AG20443 (cell line): ENCODE measurements at regions not wholly inside any gene's neighbourhood (a gene's known extent, or its start where the extent isn't known, plus 50 kb on each side); places are given as distances from the start of the nearest gene placed in this dataset.

Experiments used
- DNase-seq: peaks from one replicate; pipeline ENCODE4 v3.0.0; 2012; ENCODE audit warnings: low spot score, mixed read lengths

DNA sequence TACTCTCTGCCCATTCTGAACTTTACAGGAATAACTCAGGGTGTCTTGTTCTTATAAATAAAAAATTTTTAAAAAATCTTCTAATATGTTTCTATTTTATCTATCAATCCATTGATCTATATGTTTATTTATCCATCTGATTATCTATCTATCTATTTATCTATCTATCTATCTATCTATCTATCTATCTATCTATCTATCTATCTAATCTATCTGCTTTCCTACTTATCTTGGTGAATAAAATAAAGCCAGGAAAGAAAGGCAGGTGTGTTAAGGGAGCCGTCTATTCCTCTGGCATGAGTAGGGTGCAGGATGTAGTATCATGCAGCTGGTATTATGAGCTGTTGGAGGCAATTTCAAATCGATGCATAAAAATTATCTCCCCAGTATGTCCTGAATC lies 153.0 kb downstream of the FOXA2 start:
- no peak for DNase-seq

DNA sequence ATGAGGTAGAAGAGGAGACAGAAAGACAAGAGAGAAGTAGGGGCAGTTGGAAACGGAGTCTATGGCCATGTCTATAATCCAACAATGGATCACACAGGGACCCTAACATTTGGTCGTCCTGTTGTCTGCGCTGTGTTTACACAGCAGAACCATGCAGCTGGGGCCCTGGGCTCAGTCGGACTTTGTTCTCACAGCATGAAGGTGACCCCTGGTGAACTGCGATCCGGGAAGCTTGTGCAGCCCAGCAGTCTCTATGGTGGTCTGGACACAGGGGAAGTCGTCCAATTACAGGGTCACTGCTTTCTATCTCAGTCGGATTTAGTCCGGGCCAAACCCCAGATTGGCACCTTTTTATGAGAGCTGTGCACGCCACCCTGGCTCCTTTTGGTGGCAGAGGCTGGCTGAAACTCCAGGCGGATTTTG lies 153.6 kb downstream of the FOXA2 start:
- DNase-seq: no peak

DNA sequence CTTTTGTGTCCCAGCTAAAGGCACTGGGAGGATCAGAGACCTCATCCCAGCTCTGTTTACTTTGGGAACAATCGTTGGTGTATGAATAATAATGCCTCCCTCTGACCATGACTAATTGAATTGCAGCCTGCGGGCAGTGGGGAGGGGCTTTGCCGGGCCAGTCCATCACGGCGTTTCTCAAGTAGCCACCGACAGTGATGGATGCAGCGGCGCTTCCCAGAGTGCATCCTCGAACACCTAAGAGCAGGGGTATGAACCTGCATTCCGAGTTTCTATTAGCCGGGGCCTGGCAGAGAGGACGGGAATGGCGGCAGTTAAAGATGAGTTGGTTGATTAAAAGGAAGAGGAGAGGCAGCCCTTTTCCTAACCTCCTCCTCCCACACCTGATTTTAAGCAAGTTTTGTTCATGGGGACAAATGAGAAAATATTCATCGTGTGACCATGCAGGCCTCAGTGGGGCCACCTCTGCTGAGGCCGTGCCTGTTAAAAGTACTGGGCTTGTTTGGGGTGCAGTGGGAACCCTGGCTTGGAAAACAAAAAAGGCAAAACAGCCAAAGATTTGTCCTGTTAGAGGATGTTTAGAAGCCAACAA lies 154.1 kb downstream of the FOXA2 start:
- DNase-seq: no peak

DNA sequence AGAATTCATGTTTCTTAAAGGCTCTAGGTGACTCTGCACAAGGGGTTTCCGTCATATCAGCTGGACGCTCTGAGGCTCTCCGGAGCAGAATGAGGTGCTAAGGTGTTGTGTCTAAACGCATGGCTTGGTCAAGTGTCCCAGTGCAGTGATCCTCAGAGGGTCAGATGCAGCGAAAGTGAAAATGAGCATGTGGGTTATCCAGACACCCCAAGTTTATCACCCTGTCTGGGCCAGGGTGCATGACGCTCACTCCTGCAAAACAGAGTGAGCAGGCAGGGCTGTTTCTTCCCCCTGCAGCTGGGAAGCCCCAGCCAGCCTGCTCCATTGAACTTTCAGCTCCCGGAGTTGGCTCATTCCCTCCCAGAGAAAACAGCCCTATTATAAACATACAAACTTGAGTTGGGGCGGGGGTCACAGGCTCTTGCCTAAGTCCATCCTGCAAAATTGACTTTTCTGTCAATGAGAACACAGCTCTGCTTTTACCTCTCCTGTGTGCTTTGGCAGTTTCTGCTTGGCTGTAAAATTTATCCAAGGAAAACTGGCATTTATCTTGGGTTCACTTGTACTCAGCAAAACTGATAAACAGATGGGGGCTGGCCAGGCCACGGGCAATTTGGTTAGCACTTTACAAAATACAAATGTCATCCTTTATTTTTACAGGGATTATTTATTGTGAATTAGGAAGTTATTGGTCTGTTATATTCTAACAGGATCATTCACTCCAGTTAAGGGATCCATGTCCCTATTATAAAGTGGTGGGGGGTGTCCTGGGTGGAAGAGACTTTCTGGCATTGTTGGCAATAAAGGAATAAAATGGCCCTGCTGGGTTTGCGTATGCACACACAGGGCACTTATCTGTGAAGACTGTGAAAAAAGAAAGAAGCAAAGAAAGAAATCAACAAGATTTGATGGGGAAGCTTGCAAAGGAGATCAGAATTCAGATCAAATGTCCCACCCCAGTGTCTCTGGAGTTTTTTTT lies 154.9 kb downstream of the FOXA2 start:
- DNase-seq: no peak

DNA sequence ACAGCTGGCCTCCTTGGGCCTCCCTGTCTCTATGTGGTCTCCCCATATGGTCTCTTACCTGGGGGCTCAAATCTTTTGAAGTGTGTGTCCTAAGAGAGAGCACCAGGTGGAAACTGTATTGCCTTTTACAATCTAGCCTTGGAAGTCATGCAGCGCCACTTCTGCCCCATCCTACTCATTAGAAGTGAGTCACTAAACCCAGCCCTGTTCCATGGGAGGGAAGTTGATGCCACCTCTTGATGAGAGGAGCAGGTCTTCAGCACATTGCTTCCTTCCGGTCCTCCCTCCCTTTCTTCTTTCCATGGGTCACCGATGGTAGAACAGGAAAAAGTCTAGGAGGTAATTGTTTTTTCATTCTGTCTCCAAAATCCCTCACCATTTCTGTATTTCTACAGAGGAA lies 156.3 kb downstream of the FOXA2 start:
- no peak for DNase-seq

DNA sequence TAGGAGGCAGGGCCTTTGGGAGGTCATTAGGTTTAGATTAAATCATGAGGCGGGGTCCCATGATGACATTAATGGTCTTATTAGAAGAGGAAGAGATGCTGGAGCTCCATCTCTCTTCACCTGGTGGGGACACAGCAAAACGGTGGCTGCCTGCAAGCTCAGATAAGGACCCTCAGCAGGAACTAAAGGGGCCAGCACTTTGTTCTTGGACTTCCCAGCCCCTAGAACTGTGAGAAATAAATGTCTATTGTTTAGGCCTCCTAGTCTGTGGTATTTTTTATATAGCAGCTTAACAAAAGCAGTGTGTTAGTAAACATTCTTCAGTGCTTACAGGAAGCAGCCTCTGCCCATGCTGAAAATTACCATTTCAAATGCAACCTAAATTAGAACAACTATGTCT lies 157.6 kb downstream of the FOXA2 start:
- DNase-seq: no peak

DNA sequence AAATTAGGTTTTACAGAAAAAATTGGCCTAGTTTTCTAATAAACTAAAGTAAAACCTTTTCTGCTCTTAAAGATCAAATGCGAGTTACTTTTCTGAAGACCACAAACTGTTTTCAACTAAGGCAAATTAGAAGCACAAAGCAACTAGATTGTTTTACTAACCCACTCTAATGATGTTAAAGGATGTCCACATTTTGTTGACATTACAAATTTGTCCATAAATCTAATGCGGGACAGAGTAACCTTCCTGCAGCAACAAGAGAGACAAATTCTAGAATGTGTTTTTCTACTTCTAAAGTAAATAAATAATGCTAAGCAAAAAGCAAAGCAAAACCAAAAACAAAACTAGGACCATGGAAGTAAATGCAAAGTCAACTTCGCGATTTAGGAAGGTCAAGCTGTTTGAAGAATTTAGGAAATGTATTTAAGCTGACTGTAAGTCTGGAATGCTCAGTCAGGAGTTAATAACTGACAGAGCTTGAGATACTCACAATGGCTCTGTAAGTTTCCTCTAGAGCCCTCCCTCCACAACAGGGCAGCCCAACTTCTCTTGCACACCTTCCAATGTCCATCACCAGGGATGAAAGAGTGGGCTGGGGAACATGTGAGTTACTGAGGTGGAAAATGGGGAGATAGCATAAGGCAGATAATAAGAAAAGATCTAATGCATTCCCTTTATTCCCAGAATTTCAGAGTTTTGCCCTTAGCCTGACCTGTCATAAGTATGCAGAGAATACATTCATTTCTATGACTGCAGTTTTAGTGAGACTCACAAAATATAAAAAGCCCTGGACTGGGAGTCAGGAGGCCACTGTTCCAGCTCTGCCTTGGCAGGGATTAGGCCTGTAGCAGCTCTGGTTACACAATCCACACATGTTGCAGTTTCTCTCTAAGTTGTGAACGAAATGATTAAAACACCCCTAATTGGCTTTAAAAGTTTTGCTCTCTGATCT lies 158.8 kb downstream of the FOXA2 start:
- no peak for DNase-seq

DNA sequence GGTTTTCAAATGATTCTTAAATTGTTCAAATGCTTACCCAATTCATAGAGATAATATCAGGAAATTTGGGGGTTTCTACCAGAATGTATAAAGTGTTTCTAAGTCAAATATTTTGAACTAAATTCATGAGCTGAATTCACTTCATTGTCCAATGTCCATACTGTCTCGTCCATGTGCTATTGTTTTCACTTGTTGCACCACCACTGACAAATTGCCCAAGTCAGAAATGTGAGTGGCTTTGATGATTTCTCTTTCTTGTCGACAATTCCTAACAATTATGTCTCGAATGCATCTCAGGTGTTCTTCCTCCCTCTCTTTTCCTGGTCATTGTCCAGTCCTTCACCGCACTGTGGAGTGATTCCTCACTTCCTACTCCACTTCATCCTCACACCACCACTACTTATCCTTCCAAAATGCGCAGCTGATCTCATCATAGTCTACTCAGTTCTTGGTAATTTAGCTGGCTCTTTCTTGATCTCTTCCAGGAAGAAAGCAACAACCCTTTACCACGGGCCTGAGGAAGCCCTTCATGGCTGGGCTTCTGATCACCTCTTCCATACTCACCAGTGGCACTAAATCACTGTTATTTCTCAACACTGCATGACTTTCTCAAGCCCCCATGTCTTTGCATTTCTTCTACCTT lies 161.1 kb downstream of the FOXA2 start:
- DNase-seq: no peak

DNA sequence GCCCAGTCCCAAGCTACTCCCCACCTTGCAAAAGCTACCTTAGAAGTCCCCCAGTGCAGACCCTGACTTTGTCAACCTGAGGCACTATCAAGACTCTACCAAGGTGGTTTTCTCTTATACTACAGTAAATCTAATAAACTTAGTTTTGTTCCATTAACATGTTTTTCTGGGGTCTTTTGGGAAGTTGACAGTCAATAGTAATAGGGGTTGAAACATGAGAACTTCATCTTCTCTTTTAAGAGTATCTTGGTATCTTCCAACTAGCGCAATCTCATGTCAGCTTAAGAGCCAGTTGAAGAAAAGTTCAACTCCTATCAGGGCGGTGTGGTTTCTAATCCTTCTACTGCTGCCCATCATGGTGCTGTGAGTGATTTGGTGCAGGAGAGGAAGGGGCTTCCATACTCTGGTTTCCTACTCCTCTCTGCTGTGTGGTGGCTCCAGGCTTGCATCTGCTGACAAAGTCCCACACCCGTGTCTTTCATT lies 164.2 kb downstream of the FOXA2 start:
- no peak for DNase-seq

DNA sequence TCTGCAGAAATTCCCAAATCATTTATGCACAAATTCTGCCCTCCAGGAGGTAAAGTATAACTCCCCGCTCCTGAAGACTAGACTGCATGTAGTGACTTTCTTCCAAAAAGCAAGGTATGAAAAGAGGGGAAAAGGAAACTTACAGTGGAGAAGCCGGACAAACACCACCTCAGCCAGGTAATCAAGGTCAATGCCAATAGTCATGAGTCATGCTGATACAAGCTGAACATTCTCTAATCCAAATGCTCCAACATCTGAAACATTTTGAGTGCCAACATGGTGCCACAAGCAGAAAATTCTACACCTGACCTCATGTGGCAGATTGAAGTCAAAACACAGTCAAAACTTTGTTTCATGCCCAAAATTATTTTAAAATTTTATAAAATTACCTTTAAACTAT lies 165.6 kb downstream of the FOXA2 start:
- no peak for DNase-seq

DNA sequence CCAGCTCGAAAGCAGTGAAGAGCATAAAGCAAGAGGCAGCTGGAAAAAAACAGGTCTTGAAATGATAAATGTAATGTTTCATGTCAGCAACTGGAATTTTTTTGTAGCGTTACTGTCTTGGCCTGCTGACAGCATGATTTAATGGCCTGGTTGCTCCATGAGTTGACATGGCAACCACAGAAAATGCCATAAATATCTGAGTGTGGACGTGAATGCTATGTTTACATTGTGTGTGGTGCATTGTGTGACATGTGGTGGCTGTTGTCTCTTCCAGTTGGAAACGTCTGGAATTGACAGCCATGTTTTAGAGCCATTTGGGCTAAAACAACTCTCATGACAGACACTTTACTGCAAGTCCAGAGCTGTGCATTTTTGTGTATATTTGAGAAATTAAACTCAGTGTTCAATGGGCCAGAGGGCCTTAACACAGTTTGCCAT lies 170.0 kb downstream of the FOXA2 start:
- no peak for DNase-seq

DNA sequence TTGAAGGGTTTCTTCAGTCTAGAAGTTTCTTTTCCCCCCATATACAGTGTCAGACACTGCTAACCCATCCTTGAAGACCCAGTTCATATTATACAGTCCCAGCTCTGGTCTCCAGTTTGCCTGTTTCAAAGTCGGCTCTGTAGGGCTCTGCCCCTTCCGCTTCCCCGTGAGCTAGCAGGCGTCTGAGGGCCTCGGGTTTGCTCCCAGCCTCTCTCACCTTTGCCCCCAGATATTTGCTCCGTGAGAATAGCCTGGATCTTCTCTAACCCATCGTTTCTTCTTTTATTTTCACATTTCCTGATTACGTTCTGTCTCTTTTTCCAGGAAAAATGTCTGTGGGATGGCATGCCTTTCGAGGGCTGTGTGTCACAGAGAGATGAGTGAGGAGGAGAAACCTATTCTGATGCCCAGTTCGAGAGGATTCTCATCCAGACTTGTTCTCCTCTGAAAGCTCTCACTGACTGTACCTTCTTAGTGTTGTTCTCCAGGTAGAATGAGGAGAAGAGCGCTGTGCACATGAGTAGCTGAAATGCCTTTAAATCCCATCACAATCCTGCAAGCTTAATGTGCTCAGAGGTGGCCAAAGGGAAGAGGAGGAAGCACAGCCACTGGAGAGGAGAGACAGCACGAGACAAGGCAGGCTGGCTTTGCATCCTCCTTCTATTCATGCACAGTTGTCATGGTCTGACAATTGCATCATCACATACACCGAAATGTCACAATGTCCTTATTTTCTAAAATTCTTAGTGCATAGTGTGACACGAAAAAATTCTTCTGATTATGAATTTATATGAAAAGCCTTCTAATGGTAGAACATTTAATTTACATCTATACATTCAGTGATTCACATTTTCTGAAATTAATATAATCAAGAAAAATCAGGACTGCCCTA lies 171.1 kb downstream of the FOXA2 start:
- no peak for DNase-seq

DNA sequence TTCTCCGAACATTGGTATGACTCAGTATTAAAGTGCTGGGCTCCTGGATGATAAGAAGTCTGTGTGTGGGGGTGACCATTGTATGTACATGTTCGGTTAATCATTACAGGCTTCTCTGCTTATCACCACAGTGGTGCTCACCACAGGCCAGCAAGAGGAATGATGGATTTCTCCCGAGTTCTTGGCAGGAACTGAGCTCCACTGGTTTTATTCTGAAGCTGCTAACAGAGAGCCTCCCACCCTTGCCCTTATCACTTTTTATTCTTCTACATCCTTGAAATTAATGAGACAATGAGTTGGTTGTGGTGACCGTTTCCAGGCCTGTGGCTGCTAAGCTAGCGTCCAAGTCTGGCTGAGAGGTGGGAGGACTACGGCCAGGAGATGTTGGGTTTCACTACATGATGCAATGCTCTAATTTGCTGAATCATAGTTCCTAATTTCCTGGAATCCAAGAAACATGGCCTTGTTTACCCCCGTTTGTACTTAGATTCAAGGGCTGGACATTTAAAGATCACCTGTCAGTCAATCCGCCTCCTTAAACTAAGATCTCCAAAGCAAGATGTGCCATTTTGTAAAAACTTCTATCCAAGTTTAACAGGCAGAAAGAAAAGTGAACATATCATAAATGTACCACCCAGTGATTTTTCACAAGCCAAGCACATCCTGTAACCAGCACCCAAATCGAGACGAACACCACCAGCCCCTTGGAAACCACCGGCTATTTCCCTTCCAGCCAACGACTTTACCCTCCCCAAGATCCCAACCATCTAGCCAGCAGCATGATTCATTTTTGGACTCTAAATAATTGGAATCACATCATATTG lies 172.5 kb downstream of the FOXA2 start:
- DNase-seq: peak; percentile 22

DNA sequence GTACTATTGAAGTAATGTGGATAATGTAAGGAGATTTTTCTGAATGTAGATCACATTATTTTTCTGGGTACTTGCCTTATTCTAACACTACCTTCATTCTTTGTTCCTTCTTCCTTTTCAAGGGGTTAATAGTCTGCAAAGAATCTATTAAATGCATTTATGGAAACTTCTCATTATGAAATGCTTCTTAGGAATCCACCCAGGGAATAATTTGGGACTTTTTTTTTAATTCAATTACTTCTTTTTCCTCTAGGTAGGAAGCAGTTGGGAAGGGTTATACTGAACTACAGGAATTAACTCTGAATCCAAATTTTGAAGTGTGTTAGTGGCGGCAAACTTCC lies 173.1 kb downstream of the FOXA2 start:
- DNase-seq: no peak

DNA sequence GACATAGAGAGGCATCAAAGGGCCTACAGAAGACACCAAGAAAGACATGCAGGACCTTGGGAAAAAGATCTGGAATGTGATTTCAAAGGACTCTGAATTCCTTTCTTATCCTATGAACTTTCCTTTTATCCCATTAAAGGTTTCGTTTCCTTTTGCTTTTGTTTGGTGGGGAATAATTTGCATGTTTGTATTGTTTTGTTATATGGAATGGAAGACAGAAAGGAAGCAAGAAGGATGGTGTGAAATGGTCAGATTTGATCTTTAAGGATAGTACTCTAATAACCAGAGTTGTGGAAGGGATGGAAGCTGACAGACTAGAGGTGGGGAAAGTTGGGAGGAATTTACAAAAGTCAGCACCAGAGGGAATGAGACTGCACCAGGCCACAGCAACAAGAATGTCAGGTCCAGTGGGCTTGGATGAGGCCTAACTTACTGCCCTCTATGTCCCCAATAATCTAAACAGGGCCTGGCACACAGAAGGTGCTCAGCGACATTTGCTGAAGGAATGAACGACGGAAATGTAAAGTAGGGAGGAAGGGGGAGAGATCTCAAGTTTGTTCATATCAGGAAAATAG lies 173.7 kb downstream of the FOXA2 start:
- DNase-seq: no peak

DNA sequence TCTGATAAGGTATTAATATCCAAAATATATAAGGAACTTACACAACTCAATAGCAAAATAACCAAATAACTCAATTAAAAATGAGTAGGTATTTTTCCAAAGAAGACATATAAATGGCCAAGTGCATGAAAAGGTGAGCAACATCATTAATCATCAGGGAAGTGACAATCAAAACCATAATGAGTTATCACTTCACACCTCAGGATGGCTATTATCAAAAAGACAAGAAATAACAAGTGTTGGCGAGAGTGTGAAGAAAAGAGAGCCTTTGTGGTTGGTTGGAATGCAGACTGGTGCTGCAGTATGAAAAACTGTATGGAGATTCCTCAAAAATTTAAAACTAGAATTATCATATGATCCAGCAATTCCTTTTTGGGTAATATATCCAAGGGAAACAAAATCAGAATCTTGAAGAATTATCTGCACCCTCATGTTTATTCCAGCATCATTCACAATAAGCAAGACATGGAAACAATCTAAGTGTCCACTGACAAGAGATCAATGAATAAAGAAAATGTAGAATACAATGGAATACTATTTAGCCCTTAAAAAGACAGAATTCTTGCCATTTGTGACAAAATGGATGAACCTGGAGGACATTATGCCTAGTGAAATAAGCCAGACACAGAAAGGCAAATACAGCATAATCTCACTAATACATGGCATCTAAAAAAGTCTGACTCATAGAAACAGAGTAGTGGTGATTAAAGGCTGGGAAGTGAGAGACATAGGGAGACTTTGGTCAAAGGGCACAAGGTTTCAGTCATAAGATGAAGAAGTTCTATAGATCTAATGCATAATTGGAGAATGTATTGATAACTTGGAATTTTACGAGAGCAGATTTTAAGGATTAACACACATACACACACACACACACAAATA lies 175.6 kb downstream of the FOXA2 start:
- no peak for DNase-seq

DNA sequence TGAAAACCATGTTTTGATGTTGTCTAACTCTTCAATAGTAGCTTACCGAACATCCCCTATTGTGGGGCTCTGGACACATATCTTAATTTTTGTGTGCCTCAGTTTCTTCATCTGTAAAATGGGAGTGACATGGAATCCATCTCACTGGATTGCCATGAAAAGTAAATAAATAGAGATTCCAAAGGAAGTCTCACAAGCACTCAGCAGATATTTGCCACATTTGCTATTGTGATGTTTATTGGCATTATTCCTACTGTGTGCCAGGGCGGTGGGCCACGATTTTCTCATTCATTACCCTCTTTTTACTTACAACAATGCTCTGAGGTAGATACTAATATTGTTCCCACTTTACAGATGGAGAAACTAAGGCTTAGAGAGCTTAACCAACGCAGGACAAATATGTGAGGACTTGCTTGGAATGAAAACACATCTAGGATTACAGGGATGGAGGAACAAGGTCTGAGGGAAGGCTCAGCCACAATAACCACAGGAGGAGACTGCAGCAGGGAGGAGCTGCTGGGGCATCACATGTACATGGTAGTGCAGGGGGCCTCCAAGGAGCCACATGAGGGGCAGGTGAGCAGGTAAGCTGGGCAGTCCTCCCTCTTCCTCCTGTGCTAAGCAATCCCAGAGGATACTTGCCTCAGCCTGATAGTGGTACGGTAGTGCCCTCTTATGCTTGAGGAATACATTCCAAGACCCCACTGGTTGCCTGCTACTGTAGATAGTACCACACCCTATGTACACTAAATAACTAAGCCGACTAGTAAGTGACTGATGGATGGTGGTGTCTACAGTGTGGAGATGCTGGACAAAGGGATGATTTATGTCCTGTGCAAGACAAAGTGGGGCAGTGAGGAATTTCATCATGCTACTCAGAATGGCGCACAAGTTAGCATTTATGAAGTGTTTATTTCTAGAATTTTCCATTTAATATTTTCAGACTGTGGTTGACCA lies 176.9 kb downstream of the FOXA2 start:
- no peak for DNase-seq
